IPS-15b (cell line): ENCODE measurements at regions not wholly inside any gene's neighbourhood (a gene's known extent, or its start where the extent isn't known, plus 50 kb on each side); places are given as distances from the start of the nearest gene placed in this dataset.

Experiments
- H3K27me3 ChIP-seq: one replicate; pipeline ENCODE4 v1.6.1; 2013; ENCODE audit warnings: low read length; ENCODE audit not compliant: control insufficient read depth, insufficient read depth
- H3K36me3 ChIP-seq: one replicate; pipeline ENCODE4 v1.6.1; 2013; ENCODE audit warnings: low read length; ENCODE audit not compliant: control insufficient read depth, insufficient read depth
- H3K4me1 ChIP-seq: one replicate; pipeline ENCODE4 v1.6.1; 2013; ENCODE audit warnings: mild to moderate bottlenecking, low read length; ENCODE audit not compliant: control insufficient read depth, insufficient read depth
- H3K4me3 ChIP-seq: one replicate; pipeline ENCODE4 v1.5.1; 2013; ENCODE audit warnings: low read depth, low read length
- H3K9ac ChIP-seq: one replicate; pipeline ENCODE4 v1.6.1; 2013; ENCODE audit warnings: low read depth, mild to moderate bottlenecking, low read length
- H3K9me3 ChIP-seq: one replicate; pipeline ENCODE4 v1.6.1; 2013; ENCODE audit warnings: mild to moderate bottlenecking, low read length; ENCODE audit not compliant: control insufficient read depth, insufficient read depth

DNA sequence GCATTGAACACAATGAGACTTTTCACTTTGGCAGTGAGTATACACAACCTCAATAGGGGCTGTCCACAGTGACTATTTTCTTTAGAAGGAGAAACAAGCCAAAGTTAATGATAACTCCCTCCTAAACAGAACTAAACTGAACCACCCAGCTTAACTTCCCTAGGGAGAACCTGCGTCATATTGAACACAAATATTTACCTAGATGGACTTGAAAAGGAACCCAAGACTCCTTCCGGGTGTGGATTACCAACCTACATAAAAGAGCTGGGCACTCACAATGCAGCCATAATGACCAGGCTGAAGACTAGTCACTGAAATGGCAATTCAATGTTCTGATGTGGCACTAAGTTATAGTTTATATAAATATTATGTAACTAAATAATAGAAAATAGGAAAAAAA, 160.6 kb downstream of the IBTK start:
- Histone ChIP-seq H3K9me3 (no peaks in the 10 kb centered on the region), H3K4me1 (no peaks in the 10 kb centered on the region), H3K9ac (no peak overlapping the region), H3K4me3 (no peak overlapping the region), H3K27me3 (no peaks in the 10 kb centered on the region), H3K36me3 (no peaks in the 10 kb centered on the region)

GRCh38 chr6:82085701-82086100, 161.8 kb downstream of the IBTK start:
- H3K9ac ChIP-seq = no peak overlapping the region
- H3K27me3 ChIP-seq = no peaks in the 10 kb centered on the region
- H3K4me3 ChIP-seq = no peak overlapping the region
- no peaks in the 10 kb centered on the region for H3K4me1 ChIP-seq
- no peaks in the 10 kb centered on the region for H3K36me3 ChIP-seq
- no peaks in the 10 kb centered on the region for H3K9me3 ChIP-seq

DNA sequence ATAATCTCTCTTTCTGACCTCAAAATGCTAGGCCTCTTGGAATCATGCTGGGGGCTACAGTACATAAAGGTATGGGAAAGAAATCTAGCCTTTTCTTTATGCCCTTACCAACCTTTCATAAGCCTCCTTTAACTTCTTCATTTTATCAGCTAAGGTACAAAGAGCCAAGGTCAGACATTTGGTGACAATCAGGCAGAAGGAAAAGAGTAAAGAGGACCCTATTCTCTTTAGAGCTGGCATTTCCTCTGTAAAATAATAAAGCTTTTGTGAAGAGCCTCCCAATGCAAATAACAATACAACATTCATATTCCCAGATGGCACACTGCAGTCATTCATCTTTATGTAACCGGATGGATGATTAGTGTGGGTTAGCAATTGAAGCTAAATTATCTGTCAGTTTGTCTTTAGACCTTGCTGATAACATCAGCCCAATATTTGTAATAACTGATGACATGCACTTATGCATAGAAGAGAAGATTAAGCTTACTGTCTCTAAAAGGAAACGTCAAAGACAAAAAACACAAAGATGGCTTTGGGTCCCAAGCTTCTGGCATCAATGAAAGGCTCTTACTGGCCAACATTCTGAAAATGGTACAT, 163.1 kb downstream of the IBTK start:
- no peak overlapping the region for H3K4me3 ChIP-seq
- no peaks in the 10 kb centered on the region for H3K4me1 ChIP-seq
- no peaks in the 10 kb centered on the region for H3K9me3 ChIP-seq
- H3K27me3 ChIP-seq = no peaks in the 10 kb centered on the region
- no peak overlapping the region for H3K9ac ChIP-seq
- H3K36me3 ChIP-seq = no peaks in the 10 kb centered on the region

DNA sequence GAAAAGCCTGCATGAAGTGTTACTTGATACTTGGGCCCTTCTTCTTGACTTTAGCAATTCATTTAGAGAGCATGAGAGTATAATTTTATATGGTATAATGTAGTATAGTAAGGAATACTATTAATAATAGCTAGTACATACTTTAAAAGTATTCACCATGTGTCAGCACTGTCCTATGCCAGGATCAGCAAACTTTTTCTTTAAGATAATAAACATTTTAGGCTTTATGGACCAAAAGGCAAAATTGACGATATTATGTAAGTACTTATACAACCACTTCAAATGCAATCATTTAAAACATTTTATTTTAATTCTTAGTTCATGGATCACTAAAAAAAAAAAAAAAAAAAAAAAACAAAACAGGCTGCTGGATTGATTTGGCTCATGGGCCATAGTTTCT, 163.9 kb downstream of the IBTK start:
- Histone ChIP-seq H3K9ac (no peak overlapping the region), H3K36me3 (no peaks in the 10 kb centered on the region), H3K27me3 (no peaks in the 10 kb centered on the region), H3K9me3 (no peaks in the 10 kb centered on the region), H3K4me3 (no peak overlapping the region), H3K4me1 (no peaks in the 10 kb centered on the region)

- H3K4me3 ChIP-seq = no peak overlapping the region
- no peaks in the 10 kb centered on the region for H3K9me3 ChIP-seq
- H3K27me3 ChIP-seq = no peaks in the 10 kb centered on the region
- no peaks in the 10 kb centered on the region for H3K4me1 ChIP-seq
- H3K36me3 ChIP-seq = no peaks in the 10 kb centered on the region
- H3K9ac ChIP-seq = no peak overlapping the region
Observed at GRCh38 chr6:82080767-82081166, 166.8 kb downstream of the IBTK start.

- no peak overlapping the region for H3K9ac ChIP-seq
- H3K9me3 ChIP-seq = no peaks in the 10 kb centered on the region
- no peak overlapping the region for H3K4me3 ChIP-seq
- H3K27me3 ChIP-seq = no peaks in the 10 kb centered on the region
- H3K4me1 ChIP-seq = no peaks in the 10 kb centered on the region
- no peaks in the 10 kb centered on the region for H3K36me3 ChIP-seq
Observed at GRCh38 chr6:82078286-82078908, 169.1 kb downstream of the IBTK start.

GRCh38 chr6:82076916-82077315, 170.6 kb downstream of the IBTK start:
- no peak overlapping the region for H3K4me3 ChIP-seq
- no peaks in the 10 kb centered on the region for H3K4me1 ChIP-seq
- H3K9ac ChIP-seq = no peak overlapping the region
- H3K9me3 ChIP-seq = no peaks in the 10 kb centered on the region
- H3K27me3 ChIP-seq = no peaks in the 10 kb centered on the region
- no peaks in the 10 kb centered on the region for H3K36me3 ChIP-seq

GRCh38 chr6:82074556-82074955, 173.0 kb downstream of the IBTK start:
- Histone ChIP-seq H3K27me3 (no peaks in the 10 kb centered on the region), H3K4me1 (no peaks in the 10 kb centered on the region), H3K36me3 (no peaks in the 10 kb centered on the region), H3K4me3 (no peak overlapping the region), H3K9me3 (no peaks in the 10 kb centered on the region), H3K9ac (no peak overlapping the region)

DNA sequence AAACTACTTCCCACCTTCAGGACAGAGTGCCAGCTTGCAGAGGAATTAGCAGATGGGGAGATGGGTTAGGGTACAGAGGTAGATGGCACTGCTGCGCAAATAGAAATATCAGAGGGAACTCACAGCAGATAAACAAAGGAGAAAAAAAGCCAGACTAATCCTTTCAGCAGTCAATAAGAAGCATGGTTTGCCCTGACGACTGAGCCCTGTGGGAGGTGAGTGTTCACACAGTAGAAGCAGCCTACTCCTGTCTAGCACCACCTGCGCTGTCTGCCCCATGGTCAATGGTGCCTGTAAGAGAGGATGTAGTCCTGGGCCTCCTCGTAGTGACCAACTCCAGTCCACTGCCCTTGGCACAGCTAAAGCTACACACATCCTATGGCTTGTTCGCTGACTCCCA, 174.1 kb downstream of the IBTK start:
- no peaks in the 10 kb centered on the region for H3K27me3 ChIP-seq
- H3K9ac ChIP-seq = peak overlapping the region; percentile 12
- no peaks in the 10 kb centered on the region for H3K9me3 ChIP-seq
- no peaks in the 10 kb centered on the region for H3K4me1 ChIP-seq
- no peaks in the 10 kb centered on the region for H3K36me3 ChIP-seq
- H3K4me3 ChIP-seq = no peak overlapping the region

GRCh38 chr6:82072751-82073150, 174.8 kb downstream of the IBTK start:
- Histone ChIP-seq H3K36me3 (no peaks in the 10 kb centered on the region), H3K4me1 (no peaks in the 10 kb centered on the region), H3K27me3 (no peaks in the 10 kb centered on the region), H3K4me3 (no peak overlapping the region), H3K9me3 (no peaks in the 10 kb centered on the region), H3K9ac (no peak overlapping the region)

DNA sequence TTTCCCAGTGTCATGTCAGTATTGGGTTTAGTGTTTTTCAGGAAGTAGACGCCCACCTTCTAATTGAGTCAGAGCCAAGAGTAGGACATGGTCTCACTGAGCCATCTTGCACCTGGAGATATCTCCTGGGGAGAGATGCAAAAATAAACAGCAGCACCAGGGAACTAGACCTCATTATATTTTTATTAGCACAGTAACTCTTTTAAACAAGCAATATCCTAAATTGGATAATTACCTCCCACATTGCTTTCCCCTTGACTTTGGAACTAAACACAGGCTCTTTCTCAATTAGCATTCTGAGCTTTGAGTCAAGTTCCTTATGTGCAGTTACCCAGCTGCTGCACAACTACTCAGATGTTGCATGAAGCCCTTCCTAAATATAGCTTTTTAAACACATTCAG, 175.4 kb downstream of the IBTK start:
- no peak overlapping the region for H3K4me3 ChIP-seq
- H3K4me1 ChIP-seq = no peaks in the 10 kb centered on the region
- no peaks in the 10 kb centered on the region for H3K36me3 ChIP-seq
- no peak overlapping the region for H3K9ac ChIP-seq
- no peaks in the 10 kb centered on the region for H3K27me3 ChIP-seq
- H3K9me3 ChIP-seq = no peaks in the 10 kb centered on the region

GRCh38 chr6:82068721-82069120, 178.8 kb downstream of the IBTK start:
- no peaks in the 10 kb centered on the region for H3K36me3 ChIP-seq
- H3K4me1 ChIP-seq = no peaks in the 10 kb centered on the region
- no peaks in the 10 kb centered on the region for H3K9me3 ChIP-seq
- H3K4me3 ChIP-seq = no peak overlapping the region
- no peaks in the 10 kb centered on the region for H3K27me3 ChIP-seq
- H3K9ac ChIP-seq = no peak overlapping the region
